Adrenal gland (tissue), 5 donors: ENCODE measurements at regions not wholly inside any gene's neighbourhood (a gene's known extent, or its start where the extent isn't known, plus 50 kb on each side); places are given as distances from the start of the nearest gene placed in this dataset.

ENCODE experiments used
- POLR2A ChIP-seq, 2 donors: fragments of 450-650 bp; IDR thresholded peaks; one replicate each; pipeline ENCODE4 v1.6.1; 2017; ENCODE audit warnings: antibody characterized with exemption in 2 of 2, mild to moderate bottlenecking in 2 of 2, moderate library complexity in 1 of 2
- TF ChIP-seq, protein P1 (sequence below), 6 experiments: fragments of 450-650 bp in 4 of 6; fragments of 200-600 bp in 2 of 6; sonication (generic) in 1 of 6; IDR thresholded peaks; 1 replicate in 5 of 6; 2 replicates in 1 of 6; pipeline versions ENCODE4 v1.5.1 to v1.8.0; 2016 to 2021; ENCODE audit warnings: antibody characterized with exemption in 6 of 6, mild to moderate bottlenecking in 2 of 6, moderate library complexity in 1 of 6
- donor health status: DM: no; HTN: no; CAD: no.

DNA sequence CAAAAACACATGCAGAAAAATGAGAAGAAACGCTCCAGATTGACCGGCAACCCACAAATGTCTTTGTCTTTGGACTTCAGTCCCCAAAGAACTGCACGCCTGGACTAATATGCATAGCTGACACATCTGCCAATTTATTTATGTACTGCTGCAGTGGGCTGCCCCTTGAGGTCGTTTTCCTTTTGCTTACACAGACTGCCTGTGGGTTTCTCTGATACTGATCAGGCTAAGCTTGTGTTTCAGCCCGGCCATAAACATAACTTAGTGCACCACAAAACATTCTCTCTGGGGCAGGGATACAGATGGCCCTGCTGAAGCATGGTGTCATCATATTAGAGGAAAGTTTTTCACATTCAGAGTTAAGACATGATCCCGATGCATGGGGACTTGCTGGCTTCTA lies 75.4 kb downstream of the NUDT12 start:
- TF ChIP-seq, protein P1, sequence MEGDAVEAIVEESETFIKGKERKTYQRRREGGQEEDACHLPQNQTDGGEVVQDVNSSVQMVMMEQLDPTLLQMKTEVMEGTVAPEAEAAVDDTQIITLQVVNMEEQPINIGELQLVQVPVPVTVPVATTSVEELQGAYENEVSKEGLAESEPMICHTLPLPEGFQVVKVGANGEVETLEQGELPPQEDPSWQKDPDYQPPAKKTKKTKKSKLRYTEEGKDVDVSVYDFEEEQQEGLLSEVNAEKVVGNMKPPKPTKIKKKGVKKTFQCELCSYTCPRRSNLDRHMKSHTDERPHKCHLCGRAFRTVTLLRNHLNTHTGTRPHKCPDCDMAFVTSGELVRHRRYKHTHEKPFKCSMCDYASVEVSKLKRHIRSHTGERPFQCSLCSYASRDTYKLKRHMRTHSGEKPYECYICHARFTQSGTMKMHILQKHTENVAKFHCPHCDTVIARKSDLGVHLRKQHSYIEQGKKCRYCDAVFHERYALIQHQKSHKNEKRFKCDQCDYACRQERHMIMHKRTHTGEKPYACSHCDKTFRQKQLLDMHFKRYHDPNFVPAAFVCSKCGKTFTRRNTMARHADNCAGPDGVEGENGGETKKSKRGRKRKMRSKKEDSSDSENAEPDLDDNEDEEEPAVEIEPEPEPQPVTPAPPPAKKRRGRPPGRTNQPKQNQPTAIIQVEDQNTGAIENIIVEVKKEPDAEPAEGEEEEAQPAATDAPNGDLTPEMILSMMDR (IDR thresholded peaks at IDR 0.05): no peak
- TF ChIP-seq POLR2A (IDR thresholded peaks at IDR 0.05): no peak
